ENCODE measurements at regions not wholly inside any gene's neighbourhood (a gene's known extent, or its start where the extent isn't known, plus 50 kb on each side); places are given as distances from the start of the nearest gene placed in this dataset.

DNA sequence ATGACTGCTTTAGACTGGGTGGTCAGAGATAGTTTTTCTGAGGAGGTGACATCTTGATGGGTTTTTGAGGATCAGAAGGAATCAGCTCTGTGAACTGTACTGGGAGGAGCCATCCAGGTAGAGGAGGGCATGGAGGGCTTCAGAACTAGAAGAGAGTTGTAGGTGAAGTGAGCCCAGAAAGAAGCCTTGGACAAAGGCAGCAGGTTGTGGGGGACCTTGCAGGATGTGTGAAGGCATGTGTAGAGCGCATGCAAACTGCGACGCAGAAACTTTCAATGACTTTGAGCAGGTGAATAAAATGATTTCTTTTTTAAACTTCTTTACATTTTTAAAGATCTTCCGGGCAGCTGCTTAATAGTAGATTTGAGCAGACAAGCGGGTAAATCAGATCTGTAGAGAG lies 83.9 kb upstream of the SIX2 start:
- TF ChIP-seq, protein P1, sequence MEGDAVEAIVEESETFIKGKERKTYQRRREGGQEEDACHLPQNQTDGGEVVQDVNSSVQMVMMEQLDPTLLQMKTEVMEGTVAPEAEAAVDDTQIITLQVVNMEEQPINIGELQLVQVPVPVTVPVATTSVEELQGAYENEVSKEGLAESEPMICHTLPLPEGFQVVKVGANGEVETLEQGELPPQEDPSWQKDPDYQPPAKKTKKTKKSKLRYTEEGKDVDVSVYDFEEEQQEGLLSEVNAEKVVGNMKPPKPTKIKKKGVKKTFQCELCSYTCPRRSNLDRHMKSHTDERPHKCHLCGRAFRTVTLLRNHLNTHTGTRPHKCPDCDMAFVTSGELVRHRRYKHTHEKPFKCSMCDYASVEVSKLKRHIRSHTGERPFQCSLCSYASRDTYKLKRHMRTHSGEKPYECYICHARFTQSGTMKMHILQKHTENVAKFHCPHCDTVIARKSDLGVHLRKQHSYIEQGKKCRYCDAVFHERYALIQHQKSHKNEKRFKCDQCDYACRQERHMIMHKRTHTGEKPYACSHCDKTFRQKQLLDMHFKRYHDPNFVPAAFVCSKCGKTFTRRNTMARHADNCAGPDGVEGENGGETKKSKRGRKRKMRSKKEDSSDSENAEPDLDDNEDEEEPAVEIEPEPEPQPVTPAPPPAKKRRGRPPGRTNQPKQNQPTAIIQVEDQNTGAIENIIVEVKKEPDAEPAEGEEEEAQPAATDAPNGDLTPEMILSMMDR (IDR thresholded peaks at IDR 0.05) = no peak
- no peak for TF ChIP-seq POLR2A (IDR thresholded peaks at IDR 0.05)

All from suprapubic skin (tissue), 3 donors.